ENCODE measurements at regions not wholly inside any gene's neighbourhood (a gene's known extent, or its start where the extent isn't known, plus 50 kb on each side); places are given as distances from the start of the nearest gene placed in this dataset.

GRCh38 chr12:11973396-11973795, 97.3 kb upstream of the BCL2L14 start:
- Histone ChIP-seq H3K9me2 (ENCODE audit: low read depth, low read length) (no peaks in the 10 kb centered on the region), H3K79me2 (ENCODE audit: insufficient read depth, low read length) (no peaks in the 10 kb centered on the region), H3K4me2 (ENCODE audit: low read length) (no peak overlapping the region), H3F3A (ENCODE audit: insufficient read depth, low read length) (no peaks in the 10 kb centered on the region), H3K27me3 (ENCODE audit: insufficient read depth, low read length) (no peaks in the 10 kb centered on the region), H3K36me3 (ENCODE audit: insufficient read depth, low read length) (no peaks in the 10 kb centered on the region), H3K4me1 (ENCODE audit: insufficient read depth, low read length, severe bottlenecking) (no peaks in the 10 kb centered on the region), H2AFZ (ENCODE audit: low read length) (no peak overlapping the region), H3K9me3 (ENCODE audit: low read length) (no peaks in the 10 kb centered on the region), H3K4me3 (ENCODE audit: low read depth, low read length, poor library complexity, severe bottlenecking) (no peak overlapping the region), H4K20me1 (ENCODE audit: insufficient read depth, low read length) (no peaks in the 10 kb centered on the region), H3K9ac (ENCODE audit: low read length) (no peak overlapping the region), H3K27ac (ENCODE audit: low read depth, low read length, poor library complexity, severe bottlenecking) (no peak overlapping the region)
- no peak for TF ChIP-seq CTCF (IDR thresholded peaks at IDR 0.05; ENCODE audit: low read length)
- no peak for TF ChIP-seq EZH2 (IDR thresholded peaks at IDR 0.05; ENCODE audit: borderline replicate concordance, low read length)

GRCh38 chr12:11976005-11976404, 94.7 kb upstream of the BCL2L14 start:
- H3K79me2 ChIP-seq (ENCODE audit: insufficient read depth, low read length) = no peaks in the 10 kb centered on the region
- H3F3A ChIP-seq (ENCODE audit: insufficient read depth, low read length) = no peaks in the 10 kb centered on the region
- H3K9me3 ChIP-seq (ENCODE audit: low read length) = no peaks in the 10 kb centered on the region; the same call in 1 of the 2 replicates
- TF ChIP-seq EZH2 (IDR thresholded peaks at IDR 0.05; ENCODE audit: borderline replicate concordance, low read length) (no peak), CTCF (IDR thresholded peaks at IDR 0.05; ENCODE audit: low read length) (no peak)
- H2AFZ ChIP-seq (ENCODE audit: low read length) = no peak overlapping the region
- H3K9me2 ChIP-seq (ENCODE audit: low read depth, low read length) = no peaks in the 10 kb centered on the region
- H3K4me2 ChIP-seq (ENCODE audit: low read length) = no peak overlapping the region
- H3K9ac ChIP-seq (ENCODE audit: low read length) = no peak overlapping the region
- no peaks in the 10 kb centered on the region for H3K27me3 ChIP-seq (ENCODE audit: insufficient read depth, low read length)
- H3K27ac ChIP-seq (ENCODE audit: low read depth, low read length, poor library complexity, severe bottlenecking) = no peak overlapping the region
- no peaks in the 10 kb centered on the region for H3K4me1 ChIP-seq (ENCODE audit: insufficient read depth, low read length, severe bottlenecking)
- H3K36me3 ChIP-seq (ENCODE audit: insufficient read depth, low read length) = no peaks in the 10 kb centered on the region
- H4K20me1 ChIP-seq (ENCODE audit: insufficient read depth, low read length) = no peaks in the 10 kb centered on the region
- H3K4me3 ChIP-seq (ENCODE audit: low read depth, low read length, poor library complexity, severe bottlenecking) = no peak overlapping the region

GRCh38 chr12:11978726-11979384, 91.9 kb upstream of the BCL2L14 start:
- no peaks in the 10 kb centered on the region for H3K4me1 ChIP-seq (ENCODE audit: insufficient read depth, low read length, severe bottlenecking)
- H3K9me2 ChIP-seq (ENCODE audit: low read depth, low read length) = no peaks in the 10 kb centered on the region
- H3K9me3 ChIP-seq (ENCODE audit: low read length) = no peaks in the 10 kb centered on the region; the same call in 1 of the 2 replicates
- H3K27me3 ChIP-seq (ENCODE audit: insufficient read depth, low read length) = no peaks in the 10 kb centered on the region
- TF ChIP-seq EZH2 (IDR thresholded peaks at IDR 0.05; ENCODE audit: borderline replicate concordance, low read length) = no peak
- no peak for TF ChIP-seq CTCF (IDR thresholded peaks at IDR 0.05; ENCODE audit: low read length)
- H3K36me3 ChIP-seq (ENCODE audit: insufficient read depth, low read length) = no peaks in the 10 kb centered on the region
- no peak overlapping the region for H3K27ac ChIP-seq (ENCODE audit: low read depth, low read length, poor library complexity, severe bottlenecking)
- no peak overlapping the region for H3K9ac ChIP-seq (ENCODE audit: low read length)
- H2AFZ ChIP-seq (ENCODE audit: low read length) = no peak overlapping the region
- H3K4me3 ChIP-seq (ENCODE audit: low read depth, low read length, poor library complexity, severe bottlenecking) = no peak overlapping the region
- no peaks in the 10 kb centered on the region for H3F3A ChIP-seq (ENCODE audit: insufficient read depth, low read length)
- H3K4me2 ChIP-seq (ENCODE audit: low read length) = no peak overlapping the region
- no peaks in the 10 kb centered on the region for H3K79me2 ChIP-seq (ENCODE audit: insufficient read depth, low read length)
- no peaks in the 10 kb centered on the region for H4K20me1 ChIP-seq (ENCODE audit: insufficient read depth, low read length)
